ENCODE measurements at regions not wholly inside any gene's neighbourhood (a gene's known extent, or its start where the extent isn't known, plus 50 kb on each side); places are given as distances from the start of the nearest gene placed in this dataset.
"Not testable (repeated sequence)": the region's sequence is repeated elsewhere in the genome, so short reads cannot be mapped to it uniquely, and the experiment has no call there.

GRCh38 chr6:139519571-139520031 is 145.2 kb upstream of the CITED2 start:
- peaks cover 0 to 7% (median 0%) of the 10 kb centered on the region in 3 donors for H3K4me1 ChIP-seq
- H3K36me3 ChIP-seq = no peaks in the 10 kb centered on the region
- ATAC-seq = peak; percentile 67
- 80 to 84% methylated on average over 1 to 5 of the region's 5 CpGs for WGBS, 2 donors (ENCODE audit: low coverage in 1 of 2)
- H3K27me3 ChIP-seq = no peaks in the 10 kb centered on the region
- TF ChIP-seq POLR2AphosphoS5 (IDR thresholded peaks at IDR 0.05) (peak; percentile 19), EP300 (IDR thresholded peaks at IDR 0.05) (no peak)
- H3K4me3 ChIP-seq = no peak overlapping the region
- H3K27ac ChIP-seq = no peak overlapping the region
- no peaks in the 10 kb centered on the region for H3K9me3 ChIP-seq

- Histone ChIP-seq H3K4me1 (peaks cover 0 to 7% (median 0%) of the 10 kb centered on the region in 3 donors), H3K9me3 (no peaks in the 10 kb centered on the region), H3K36me3 (no peaks in the 10 kb centered on the region), H3K27me3 (no peaks in the 10 kb centered on the region), H3K4me3 (no peak overlapping the region), H3K27ac (no peak overlapping the region)
- ATAC-seq = no peak
- WGBS, 2 donors (ENCODE audit: low coverage in 1 of 2) = 96% methylated on average over 5 of the region's 5 CpGs
- no peak for TF ChIP-seq POLR2AphosphoS5 (IDR thresholded peaks at IDR 0.05)
Measured at GRCh38 chr6:139519097-139519496, 144.6 kb upstream of the CITED2 start.

GRCh38 chr6:139518556-139519091 is 144.2 kb upstream of the CITED2 start:
- Histone ChIP-seq H3K4me3 (no peak overlapping the region), H3K4me1 (peaks cover 0 to 7% (median 0%) of the 10 kb centered on the region in 3 donors), H3K9me3 (no peaks in the 10 kb centered on the region), H3K27me3 (no peaks in the 10 kb centered on the region), H3K36me3 (no peaks in the 10 kb centered on the region), H3K27ac (no peak overlapping the region)
- TF ChIP-seq POLR2AphosphoS5 (IDR thresholded peaks at IDR 0.05) = no peak
- no peak for TF ChIP-seq CTCF (IDR thresholded peaks at IDR 0.05)
- no peak for TF ChIP-seq EP300 (IDR thresholded peaks at IDR 0.05)
- no peak for TF ChIP-seq POLR2A (IDR thresholded peaks at IDR 0.05)
- 80 to 89% methylated on average over 8 to 10 of the region's 12 CpGs for WGBS, 2 donors (ENCODE audit: low coverage in 1 of 2)
- no peak for ATAC-seq

- not testable (repeated sequence) for H3K36me3 ChIP-seq, H3K27ac ChIP-seq, H3K4me1 ChIP-seq, H3K4me3 ChIP-seq, H3K27me3 ChIP-seq, ATAC-seq, H3K9me3 ChIP-seq
- 91 to 93% methylated on average over 5 of the region's 14 CpGs for WGBS, 2 donors (ENCODE audit: low coverage in 1 of 2)
Measured at GRCh38 chr6:139517998-139518555, 143.6 kb upstream of the CITED2 start.

GRCh38 chr6:139515511-139515910 is 141.1 kb upstream of the CITED2 start:
- TF ChIP-seq EP300 (IDR thresholded peaks at IDR 0.05) (no peak), CTCF (IDR thresholded peaks at IDR 0.05) (no peak), POLR2AphosphoS5 (IDR thresholded peaks at IDR 0.05) (no peak), POLR2A (IDR thresholded peaks at IDR 0.05) (no peak)
- no peaks in the 10 kb centered on the region for H3K27me3 ChIP-seq
- WGBS, 2 donors (ENCODE audit: low coverage in 1 of 2) = 76 to 78% methylated on average over 3 of the region's 3 CpGs
- no peak overlapping the region for H3K4me3 ChIP-seq
- no peak for ATAC-seq
- H3K4me1 ChIP-seq = peaks cover 0 to 7% (median 0%) of the 10 kb centered on the region in 3 donors
- no peaks in the 10 kb centered on the region for H3K9me3 ChIP-seq
- no peaks in the 10 kb centered on the region for H3K36me3 ChIP-seq
- no peak overlapping the region for H3K27ac ChIP-seq

GRCh38 chr6:139514819-139515218 is 140.4 kb upstream of the CITED2 start:
- no peaks in the 10 kb centered on the region for H3K9me3 ChIP-seq
- 78 to 93% methylated on average over 3 of the region's 3 CpGs for WGBS, 2 donors (ENCODE audit: low coverage in 1 of 2)
- H3K36me3 ChIP-seq = no peaks in the 10 kb centered on the region
- H3K4me3 ChIP-seq = no peak overlapping the region
- H3K4me1 ChIP-seq = peaks cover 0 to 10% (median 0%) of the 10 kb centered on the region in 3 donors
- H3K27ac ChIP-seq = no peak overlapping the region
- no peak for ATAC-seq
- no peak for TF ChIP-seq EP300 (IDR thresholded peaks at IDR 0.05)
- no peak for TF ChIP-seq POLR2AphosphoS5 (IDR thresholded peaks at IDR 0.05)
- TF ChIP-seq POLR2A (IDR thresholded peaks at IDR 0.05) = no peak
- no peak for TF ChIP-seq CTCF (IDR thresholded peaks at IDR 0.05)
- no peaks in the 10 kb centered on the region for H3K27me3 ChIP-seq
